ENCODE measurements at regions not wholly inside any gene's neighbourhood (a gene's known extent, or its start where the extent isn't known, plus 50 kb on each side); places are given as distances from the start of the nearest gene placed in this dataset.
A peak's percentile ranks its signal among the peaks of the same experiment; 100 is the strongest.
"Not testable (repeated sequence)": the region's sequence is repeated elsewhere in the genome, so short reads cannot be mapped to it uniquely, and the experiment has no call there.

DNA sequence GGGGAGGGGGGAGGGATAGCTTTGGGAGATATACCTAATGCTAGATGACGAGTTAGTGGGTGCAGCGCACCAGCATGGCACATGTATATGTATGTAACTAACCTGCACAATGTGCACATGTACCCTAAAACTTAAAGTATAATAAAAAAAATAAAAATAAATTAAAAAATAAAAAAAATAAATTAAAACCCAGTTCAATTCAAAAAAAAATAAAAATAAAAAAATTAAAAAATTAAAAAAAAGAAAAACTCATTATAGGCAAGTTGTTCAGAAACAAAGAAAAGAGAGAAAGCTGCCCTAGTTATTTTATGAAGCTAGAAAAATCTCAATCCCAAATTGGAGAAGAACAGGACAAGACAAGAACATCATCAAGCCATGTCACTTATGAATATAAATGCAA, 147.5 kb upstream of the PRR20G start:
- H3K4me3 Mint-ChIP-seq; H3K27ac Mint-ChIP-seq; DNase-seq; CTCF ChIA-PET; H3K4me1 Mint-ChIP-seq; POLR2A ChIA-PET; H3K36me3 Mint-ChIP-seq (ENCODE audit: low read depth); H3K9me3 Mint-ChIP-seq; H3K27me3 Mint-ChIP-seq: not testable (repeated sequence)

- no peak for DNase-seq
- ChIA-PET POLR2A (no interaction called here), CTCF (no interaction called here)
- Mint-ChIP-seq H3K27me3 (peaks cover 20% of the 10 kb centered on the region), H3K4me3 (no peak overlapping the region), H3K9me3 (no peaks in the 10 kb centered on the region), H3K36me3 (ENCODE audit: low read depth) (no peaks in the 10 kb centered on the region), H3K27ac (no peak overlapping the region), H3K4me1 (no peaks in the 10 kb centered on the region)
These were observed 143.2 kb upstream of the PRR20G start for GRCh38 chr3:127431066-127431465.

DNA sequence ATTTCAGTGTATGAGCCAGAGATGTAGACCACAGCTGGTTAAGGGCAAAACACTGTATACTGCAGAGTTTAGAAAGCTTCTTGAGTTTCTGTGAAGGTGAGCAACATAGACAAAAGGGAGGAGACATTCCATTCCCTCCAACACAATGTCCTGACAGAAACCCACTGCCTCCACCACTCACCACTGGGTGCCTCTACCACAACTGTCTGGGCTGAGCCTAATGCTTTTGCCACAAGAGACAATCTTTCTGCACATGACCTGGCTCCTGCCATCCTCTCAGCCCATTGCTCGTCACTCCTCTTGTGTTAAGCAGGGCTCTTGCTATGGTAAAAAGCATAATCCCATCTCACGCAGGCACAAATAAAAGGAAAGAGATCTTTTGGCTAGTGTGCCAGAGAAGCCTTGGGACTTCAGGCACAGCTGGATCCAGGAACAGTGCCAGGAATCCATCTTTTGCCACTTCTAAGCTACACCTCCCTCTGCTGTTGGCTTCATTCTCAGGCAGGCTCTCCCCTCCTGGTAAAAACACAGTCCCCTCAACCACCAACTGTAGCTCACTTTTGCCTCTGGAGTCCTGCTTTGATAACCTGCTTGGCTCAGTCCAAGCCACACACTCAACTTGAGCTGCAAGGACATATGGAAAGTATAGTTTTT, 140.6 kb upstream of the PRR20G start:
- H3K27me3 Mint-ChIP-seq: peaks cover 21% of the 10 kb centered on the region
- no peak for DNase-seq
- H3K27ac Mint-ChIP-seq: no peak overlapping the region
- H3K4me1 Mint-ChIP-seq: no peaks in the 10 kb centered on the region
- POLR2A ChIA-PET: no interaction called here
- H3K4me3 Mint-ChIP-seq: no peak overlapping the region
- H3K36me3 Mint-ChIP-seq (ENCODE audit: low read depth): no peaks in the 10 kb centered on the region
- CTCF ChIA-PET: no interaction called here
- H3K9me3 Mint-ChIP-seq: no peaks in the 10 kb centered on the region

- no peaks in the 10 kb centered on the region for H3K36me3 Mint-ChIP-seq (ENCODE audit: low read depth)
- H3K27me3 Mint-ChIP-seq: peaks cover 21% of the 10 kb centered on the region
- H3K4me1 Mint-ChIP-seq: no peaks in the 10 kb centered on the region
- H3K27ac Mint-ChIP-seq: no peak overlapping the region
- H3K9me3 Mint-ChIP-seq: no peaks in the 10 kb centered on the region
- H3K4me3 Mint-ChIP-seq: no peak overlapping the region
- ChIA-PET POLR2A (no interaction called here), CTCF (no interaction called here)
- peak; percentile 5 for DNase-seq
These were observed 139.8 kb upstream of the PRR20G start for GRCh38 chr3:127427666-127428065.

DNA sequence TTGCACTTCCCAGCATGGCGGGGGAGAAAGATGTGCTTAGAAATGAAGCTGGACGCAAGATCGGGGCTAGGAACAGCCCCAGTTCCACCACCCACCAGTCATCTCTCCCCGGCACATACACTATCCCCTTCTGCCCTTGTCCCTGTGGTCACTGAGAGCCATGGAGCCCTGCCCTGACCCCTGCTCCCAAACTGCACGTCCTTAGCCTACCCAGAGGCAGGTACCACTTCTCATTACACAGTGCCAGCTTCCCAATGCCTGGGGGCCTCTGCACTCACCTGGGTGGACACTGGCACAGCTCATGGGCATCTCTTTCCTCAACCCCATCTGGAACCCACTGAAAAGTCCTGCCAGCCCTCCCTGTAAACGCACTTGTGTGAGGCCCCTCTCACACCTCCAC, 139.3 kb upstream of the PRR20G start:
- ChIA-PET CTCF (no interaction called here), POLR2A (no interaction called here)
- DNase-seq: peak; percentile 4
- Mint-ChIP-seq H3K4me3 (no peak overlapping the region), H3K36me3 (ENCODE audit: low read depth) (no peaks in the 10 kb centered on the region), H3K4me1 (no peaks in the 10 kb centered on the region), H3K9me3 (no peaks in the 10 kb centered on the region), H3K27me3 (peaks cover 21% of the 10 kb centered on the region), H3K27ac (no peak overlapping the region)

- Mint-ChIP-seq H3K4me1 (no peaks in the 10 kb centered on the region), H3K27me3 (peaks cover 19% of the 10 kb centered on the region), H3K27ac (no peak overlapping the region), H3K9me3 (no peaks in the 10 kb centered on the region), H3K36me3 (ENCODE audit: low read depth) (no peaks in the 10 kb centered on the region), H3K4me3 (no peak overlapping the region)
- CTCF ChIA-PET: no interaction called here
- POLR2A ChIA-PET: no interaction called here
- DNase-seq: no peak
These were observed 138.8 kb upstream of the PRR20G start for GRCh38 chr3:127426444-127427153.

DNA sequence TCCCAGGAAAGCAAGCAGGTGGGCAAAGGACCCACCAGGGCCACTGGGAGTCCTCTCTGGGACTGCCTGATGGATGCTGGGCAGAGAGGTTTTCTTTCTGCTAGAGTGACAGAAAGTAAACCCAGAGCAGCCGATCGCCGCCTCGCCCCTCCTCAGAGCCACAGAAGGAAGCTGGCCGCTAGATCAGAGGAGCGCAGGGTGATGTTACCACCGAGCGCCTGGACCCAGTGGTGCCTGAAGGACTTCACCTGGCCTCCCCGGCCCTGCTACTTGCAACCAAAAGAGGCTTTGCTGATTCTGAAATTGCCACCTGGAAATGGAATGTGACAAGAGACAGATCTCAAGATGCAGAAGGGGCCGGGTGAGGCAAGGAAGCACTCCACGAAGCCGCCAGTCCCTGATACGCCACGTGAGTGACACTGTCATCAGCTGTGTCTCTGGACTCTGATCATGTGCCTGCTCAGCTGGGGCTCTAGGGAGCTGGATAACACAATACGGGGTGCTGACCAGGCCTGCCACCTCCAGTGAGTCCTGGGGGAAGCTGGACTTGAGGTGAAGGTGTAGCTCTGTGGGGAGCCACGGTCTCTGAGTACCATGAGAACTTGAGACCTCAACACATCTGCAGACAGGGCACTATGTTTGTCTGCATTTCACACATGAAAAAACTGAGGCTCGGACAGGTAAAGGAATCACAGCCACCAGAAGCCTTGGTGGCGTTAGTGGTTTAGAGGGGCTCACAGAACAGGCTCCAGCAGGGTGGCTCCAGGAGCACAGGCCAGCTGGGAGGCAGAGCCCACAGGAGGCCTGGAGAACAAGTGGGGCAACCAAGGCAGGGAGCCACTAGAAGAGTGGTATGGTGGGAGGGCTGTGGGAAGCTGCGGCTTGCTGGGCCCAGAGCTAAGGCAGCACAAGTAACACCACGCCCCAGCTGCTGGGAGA, 137.9 kb upstream of the PRR20G start:
- no peaks in the 10 kb centered on the region for H3K4me1 Mint-ChIP-seq
- no peak for DNase-seq
- no peaks in the 10 kb centered on the region for H3K9me3 Mint-ChIP-seq
- H3K27ac Mint-ChIP-seq: no peak overlapping the region
- no peaks in the 10 kb centered on the region for H3K36me3 Mint-ChIP-seq (ENCODE audit: low read depth)
- CTCF ChIA-PET: no interaction called here
- POLR2A ChIA-PET: no interaction called here
- no peak overlapping the region for H3K4me3 Mint-ChIP-seq
- H3K27me3 Mint-ChIP-seq: peaks cover 18% of the 10 kb centered on the region

DNA sequence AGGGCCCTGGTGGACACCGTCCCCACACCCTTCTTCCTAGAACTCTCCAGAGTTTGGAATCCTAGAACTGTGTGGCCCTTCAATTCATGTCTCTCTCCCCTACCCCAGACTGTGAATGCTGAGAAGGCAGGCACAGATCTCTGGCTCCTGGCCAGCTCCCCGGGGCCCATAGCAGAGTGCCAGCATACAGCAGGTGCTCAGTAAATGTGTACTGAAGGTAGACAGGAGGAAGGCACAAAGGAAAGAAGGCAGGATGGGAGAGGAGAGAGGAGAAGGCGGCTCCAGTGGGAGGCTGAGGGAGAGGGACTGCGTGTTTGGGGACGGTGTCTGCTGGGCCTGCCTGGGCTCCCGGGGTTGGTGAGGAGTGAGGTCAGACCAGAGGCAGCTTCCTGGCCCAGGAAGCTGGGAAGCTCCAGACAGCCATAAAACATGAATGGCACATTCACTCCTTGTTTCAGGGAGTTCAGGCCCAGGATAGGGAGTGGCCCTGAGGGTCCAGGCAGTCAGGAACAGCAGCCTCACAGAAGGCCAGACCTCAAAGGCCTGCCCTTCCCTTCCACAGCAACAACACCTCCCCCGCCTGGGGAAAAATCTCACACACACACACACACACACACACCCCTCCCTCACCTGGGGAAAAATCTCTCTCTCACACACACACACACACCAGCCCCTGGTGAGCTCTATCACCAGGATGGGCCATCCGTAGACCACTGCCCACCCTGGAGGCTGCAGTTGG, 137.1 kb upstream of the PRR20G start:
- Mint-ChIP-seq H3K27ac (no peak overlapping the region), H3K36me3 (ENCODE audit: low read depth) (no peaks in the 10 kb centered on the region), H3K4me3 (no peak overlapping the region), H3K27me3 (peaks cover 18% of the 10 kb centered on the region), H3K4me1 (no peaks in the 10 kb centered on the region), H3K9me3 (no peaks in the 10 kb centered on the region)
- ChIA-PET POLR2A (no interaction called here), CTCF (no interaction called here)
- no peak for DNase-seq

DNA sequence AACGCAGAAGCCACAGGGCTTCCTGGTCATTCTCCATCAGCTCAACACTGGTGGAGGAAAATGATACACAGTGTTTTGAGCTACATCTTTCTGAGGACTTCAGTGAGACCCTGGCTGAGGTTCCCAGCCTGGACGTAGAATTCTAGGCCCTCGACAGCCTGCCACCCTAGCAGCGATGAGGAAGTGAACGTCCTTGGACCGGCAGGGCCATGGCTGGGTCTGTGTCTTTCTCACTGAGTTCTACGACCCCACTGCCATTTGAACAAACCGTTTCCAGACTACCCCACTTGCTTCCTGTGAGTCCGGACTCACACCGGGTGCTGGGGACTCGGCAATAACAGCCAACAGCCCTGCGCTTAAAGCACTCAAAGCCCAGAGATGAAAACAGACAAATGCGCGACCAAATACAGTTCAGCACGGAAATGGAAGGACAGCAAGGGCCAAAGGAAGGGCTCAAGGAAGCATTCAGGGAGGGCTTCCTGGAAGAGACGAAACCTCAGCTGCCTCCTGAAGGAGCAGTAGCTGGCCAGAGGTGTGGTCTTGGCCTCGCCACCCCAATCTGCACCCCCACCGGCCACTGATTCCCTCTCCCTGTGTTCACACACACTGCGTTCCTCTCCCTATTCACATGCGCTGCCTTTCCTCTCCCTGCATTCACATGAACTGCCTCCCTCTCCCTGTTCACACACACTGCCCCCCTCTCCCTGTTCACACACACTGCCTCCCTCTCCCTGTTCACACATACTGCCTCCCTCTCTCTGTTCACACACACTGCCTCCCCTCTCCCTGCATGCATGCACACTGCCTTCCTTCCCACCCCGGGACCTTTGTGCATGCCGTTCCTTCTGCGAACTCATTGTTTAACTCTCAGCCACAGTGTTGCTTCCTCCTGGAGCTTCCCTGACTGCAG, 136.3 kb upstream of the PRR20G start:
- POLR2A ChIA-PET: no interaction called here
- CTCF ChIA-PET: no interaction called here
- Mint-ChIP-seq H3K9me3 (no peaks in the 10 kb centered on the region), H3K27me3 (peaks cover 15% of the 10 kb centered on the region), H3K36me3 (ENCODE audit: low read depth) (no peaks in the 10 kb centered on the region), H3K4me3 (no peak overlapping the region), H3K4me1 (no peaks in the 10 kb centered on the region), H3K27ac (no peak overlapping the region)
- DNase-seq: no peak

- ChIA-PET CTCF (no interaction called here), POLR2A (no interaction called here)
- no peaks in the 10 kb centered on the region for H3K36me3 Mint-ChIP-seq (ENCODE audit: low read depth)
- H3K4me1 Mint-ChIP-seq: no peaks in the 10 kb centered on the region
- no peak overlapping the region for H3K27ac Mint-ChIP-seq
- no peak overlapping the region for H3K4me3 Mint-ChIP-seq
- peaks cover 12% of the 10 kb centered on the region for H3K27me3 Mint-ChIP-seq
- H3K9me3 Mint-ChIP-seq: no peaks in the 10 kb centered on the region
- DNase-seq: no peak
These were observed 135.0 kb upstream of the PRR20G start for GRCh38 chr3:127422663-127423375.

DNA sequence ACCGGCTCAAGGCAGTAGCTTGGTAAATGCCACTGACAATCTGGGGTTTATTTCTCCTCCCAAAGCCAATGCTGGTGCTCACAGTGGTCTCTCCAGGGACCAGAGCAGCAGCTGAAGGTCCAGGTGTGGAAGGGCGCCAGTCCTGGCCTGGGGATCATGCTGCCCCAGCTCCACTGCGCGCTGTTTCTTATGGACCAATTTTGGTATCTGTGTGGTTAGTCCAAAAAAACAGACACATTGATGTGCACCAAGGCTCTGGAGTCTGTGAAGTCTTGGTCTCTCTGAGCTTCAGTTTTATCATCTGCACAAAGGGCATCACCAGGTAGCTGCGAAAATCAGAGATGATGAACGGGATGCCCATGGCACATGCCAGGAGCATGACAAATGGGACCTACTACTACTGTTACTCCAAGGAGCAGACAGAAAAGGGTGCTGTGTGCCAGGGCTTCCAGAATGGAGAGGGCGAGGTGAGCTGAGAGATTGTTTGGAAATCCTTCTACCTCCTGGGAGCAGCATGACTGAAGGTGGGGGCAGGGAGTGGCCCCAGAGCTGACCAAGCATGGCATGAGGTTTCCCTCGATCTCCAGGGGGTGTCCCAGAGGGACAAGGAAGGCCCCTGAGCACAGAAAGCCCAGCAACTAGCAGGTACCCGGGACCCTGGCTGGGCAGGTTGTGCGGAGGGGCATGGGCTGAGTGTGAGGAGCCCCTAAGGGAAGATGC, 134.3 kb upstream of the PRR20G start:
- no peaks in the 10 kb centered on the region for H3K9me3 Mint-ChIP-seq
- no peak overlapping the region for H3K27ac Mint-ChIP-seq
- DNase-seq: no peak
- ChIA-PET POLR2A (no interaction called here), CTCF (no interaction called here)
- H3K36me3 Mint-ChIP-seq (ENCODE audit: low read depth): no peaks in the 10 kb centered on the region
- H3K4me3 Mint-ChIP-seq: no peak overlapping the region
- no peaks in the 10 kb centered on the region for H3K4me1 Mint-ChIP-seq
- peaks cover 14% of the 10 kb centered on the region for H3K27me3 Mint-ChIP-seq

- no peak overlapping the region for H3K27ac Mint-ChIP-seq
- H3K9me3 Mint-ChIP-seq: no peaks in the 10 kb centered on the region
- peaks cover 21% of the 10 kb centered on the region for H3K27me3 Mint-ChIP-seq
- ChIA-PET CTCF (no interaction called here), POLR2A (no interaction called here)
- no peak for DNase-seq
- no peaks in the 10 kb centered on the region for H3K36me3 Mint-ChIP-seq (ENCODE audit: low read depth)
- no peak overlapping the region for H3K4me3 Mint-ChIP-seq
- no peaks in the 10 kb centered on the region for H3K4me1 Mint-ChIP-seq
These were observed 133.0 kb upstream of the PRR20G start for GRCh38 chr3:127420829-127421228.

Data from activated CD4-positive, alpha-beta memory T cell treated with anti-CD3 and anti-CD28 coated beads, Interleukin-2, amount 10 ng/mL, durations not matched to agents 7 days and 5 days (primary cell).